Osteoblast (primary cell): ENCODE measurements at regions not wholly inside any gene's neighbourhood (a gene's known extent, or its start where the extent isn't known, plus 50 kb on each side); places are given as distances from the start of the nearest gene placed in this dataset.

Experiments used
- DNase-seq: peaks from one replicate; pipeline ENCODE4 v3.0.0; 2011; ENCODE audit warnings: low spot score, mixed read lengths; ENCODE audit not compliant: insufficient read length; ENCODE audit errors: missing footprints
- H2AFZ ChIP-seq: 2 replicates; pipeline ENCODE4 v1.6.0; 2011; ENCODE audit warnings: mild to moderate bottlenecking, low read length
- H3K27ac ChIP-seq: 2 replicates; pipeline ENCODE4 v1.5.1; 2011; ENCODE audit warnings: mild to moderate bottlenecking, low read depth, low read length, moderate library complexity
- H3K27me3 ChIP-seq: 2 replicates; pipeline ENCODE4 v1.6.0; 2012; ENCODE audit warnings: mild to moderate bottlenecking, control low read depth, inconsistent platforms, low read length, moderate library complexity; ENCODE audit not compliant: insufficient read depth
- H3K36me3 ChIP-seq: 2 replicates; pipeline ENCODE4 v1.5.1; 2011; ENCODE audit warnings: mild to moderate bottlenecking, low read length, control low read depth, moderate library complexity; ENCODE audit not compliant: insufficient read depth
- H3K4me1 ChIP-seq: 2 replicates; pipeline ENCODE4 v1.5.1; 2011; ENCODE audit warnings: mild to moderate bottlenecking, low read length, control low read depth, moderate library complexity; ENCODE audit not compliant: insufficient read depth
- H3K4me2 ChIP-seq: 2 replicates; pipeline ENCODE4 v1.6.0; 2011; ENCODE audit warnings: mild to moderate bottlenecking, low read length; ENCODE audit not compliant: insufficient read depth
- H3K4me3 ChIP-seq: fragments of 200-600 bp; sonication (generic); 3 replicates; pipeline ENCODE4 v1.5.1; 2012; ENCODE audit warnings: mild to moderate bottlenecking, low read length, inconsistent platforms; ENCODE audit not compliant: insufficient read depth
- H3K79me2 ChIP-seq: 2 replicates; pipeline ENCODE4 v1.6.0; 2012; ENCODE audit warnings: mild to moderate bottlenecking, low read length, control low read depth, inconsistent platforms; ENCODE audit not compliant: insufficient read depth
- H3K9me3 ChIP-seq: 2 replicates; pipeline ENCODE4 v1.5.1; 2011; ENCODE audit warnings: low read depth, low read length, control low read depth
- H4K20me1 ChIP-seq: 2 replicates; pipeline ENCODE4 v1.6.0; 2012; ENCODE audit warnings: mild to moderate bottlenecking, low read length, control low read depth; ENCODE audit not compliant: insufficient read depth
- TF ChIP-seq, protein P1 (sequence below): IDR thresholded peaks from 2 replicates; pipeline ENCODE4 v1.5.1; 2011; ENCODE audit warnings: mild to moderate bottlenecking, low read depth, low read length, moderate library complexity; ENCODE audit errors: extremely low read depth

DNA sequence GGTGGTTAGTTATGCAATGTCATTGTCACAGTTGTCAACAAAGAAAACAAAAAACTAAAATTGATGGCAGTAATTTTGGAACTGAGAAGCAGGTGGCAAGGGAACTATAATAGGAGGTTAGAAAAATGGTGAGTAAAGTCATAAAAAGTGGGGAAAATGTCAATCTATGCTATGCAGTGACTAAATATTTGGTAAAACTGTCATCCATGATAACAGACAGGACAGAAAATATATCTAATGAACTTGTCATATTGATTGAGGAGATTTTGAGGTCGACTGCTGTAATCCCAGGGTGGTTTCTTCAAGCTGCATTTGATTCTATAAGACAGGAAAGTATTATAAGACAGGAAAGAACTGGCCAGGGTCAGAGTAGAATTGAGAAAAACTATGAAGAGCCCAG lies 998.4 kb downstream of the IGSF11 start:
- TF ChIP-seq, protein P1, sequence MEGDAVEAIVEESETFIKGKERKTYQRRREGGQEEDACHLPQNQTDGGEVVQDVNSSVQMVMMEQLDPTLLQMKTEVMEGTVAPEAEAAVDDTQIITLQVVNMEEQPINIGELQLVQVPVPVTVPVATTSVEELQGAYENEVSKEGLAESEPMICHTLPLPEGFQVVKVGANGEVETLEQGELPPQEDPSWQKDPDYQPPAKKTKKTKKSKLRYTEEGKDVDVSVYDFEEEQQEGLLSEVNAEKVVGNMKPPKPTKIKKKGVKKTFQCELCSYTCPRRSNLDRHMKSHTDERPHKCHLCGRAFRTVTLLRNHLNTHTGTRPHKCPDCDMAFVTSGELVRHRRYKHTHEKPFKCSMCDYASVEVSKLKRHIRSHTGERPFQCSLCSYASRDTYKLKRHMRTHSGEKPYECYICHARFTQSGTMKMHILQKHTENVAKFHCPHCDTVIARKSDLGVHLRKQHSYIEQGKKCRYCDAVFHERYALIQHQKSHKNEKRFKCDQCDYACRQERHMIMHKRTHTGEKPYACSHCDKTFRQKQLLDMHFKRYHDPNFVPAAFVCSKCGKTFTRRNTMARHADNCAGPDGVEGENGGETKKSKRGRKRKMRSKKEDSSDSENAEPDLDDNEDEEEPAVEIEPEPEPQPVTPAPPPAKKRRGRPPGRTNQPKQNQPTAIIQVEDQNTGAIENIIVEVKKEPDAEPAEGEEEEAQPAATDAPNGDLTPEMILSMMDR: no peak
- Histone ChIP-seq H3K4me1 (no peaks in the 10 kb centered on the region), H3K79me2 (no peaks in the 10 kb centered on the region), H4K20me1 (no peaks in the 10 kb centered on the region), H3K9me3 (peaks cover 6% of the 10 kb centered on the region), H3K4me2 (no peak overlapping the region), H3K27ac (no peak overlapping the region), H2AFZ (no peak overlapping the region), H3K27me3 (no peaks in the 10 kb centered on the region), H3K4me3 (no peak overlapping the region), H3K36me3 (no peaks in the 10 kb centered on the region)
- no peak for DNase-seq

DNA sequence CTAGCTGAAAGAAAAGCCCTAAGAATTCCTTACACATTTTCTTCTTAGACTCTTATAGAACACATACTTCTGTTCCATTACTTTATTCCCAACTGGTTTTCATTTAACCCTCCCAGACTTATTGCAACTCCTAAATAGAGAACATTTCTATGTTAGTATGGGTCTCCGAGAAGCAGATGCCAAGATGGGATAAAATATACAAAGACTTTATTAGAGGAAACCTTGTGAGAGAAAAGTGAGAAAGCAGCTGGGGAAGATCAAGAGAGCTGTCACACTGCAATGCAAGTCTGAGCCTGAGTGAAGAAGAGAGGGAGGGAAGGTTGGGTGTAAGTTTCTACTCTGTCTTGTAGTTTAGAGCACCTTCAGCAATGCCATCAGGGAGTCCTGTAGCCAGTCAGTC lies 979.3 kb downstream of the IGSF11 start:
- no peaks in the 10 kb centered on the region for H3K4me1 ChIP-seq
- no peak overlapping the region for H3K4me3 ChIP-seq
- TF ChIP-seq, protein P1: no peak
- H3K36me3 ChIP-seq: no peaks in the 10 kb centered on the region
- no peaks in the 10 kb centered on the region for H3K27me3 ChIP-seq
- no peak for DNase-seq
- peaks cover 1% of the 10 kb centered on the region for H3K9me3 ChIP-seq
- no peaks in the 10 kb centered on the region for H4K20me1 ChIP-seq
- H3K4me2 ChIP-seq: no peak overlapping the region
- no peak overlapping the region for H2AFZ ChIP-seq
- no peak overlapping the region for H3K27ac ChIP-seq
- no peaks in the 10 kb centered on the region for H3K79me2 ChIP-seq

DNA sequence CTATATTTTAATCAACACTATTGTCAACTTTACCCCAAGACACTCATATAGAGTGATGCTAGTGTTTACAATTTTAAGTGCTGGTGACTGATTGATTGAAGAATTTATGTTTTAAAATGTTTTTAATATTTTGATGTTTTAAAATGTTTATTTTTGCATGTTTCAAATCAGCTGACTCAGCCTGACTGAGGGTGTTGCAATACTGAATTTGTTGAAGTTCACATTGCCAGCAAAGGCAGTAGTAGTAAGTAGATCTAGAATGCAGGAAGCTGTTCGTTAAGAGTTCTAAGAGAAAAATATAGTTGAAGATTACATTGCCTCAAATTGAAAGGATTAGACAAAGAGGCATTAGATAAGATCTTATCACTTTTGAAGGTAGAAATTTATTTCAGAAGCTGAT lies 977.6 kb downstream of the IGSF11 start:
- H3K79me2 ChIP-seq: no peaks in the 10 kb centered on the region
- H2AFZ ChIP-seq: no peak overlapping the region
- peaks cover 1% of the 10 kb centered on the region for H3K9me3 ChIP-seq
- no peak overlapping the region for H3K4me2 ChIP-seq
- no peak overlapping the region for H3K27ac ChIP-seq
- DNase-seq: no peak
- no peaks in the 10 kb centered on the region for H3K36me3 ChIP-seq
- no peak overlapping the region for H3K4me3 ChIP-seq
- H4K20me1 ChIP-seq: no peaks in the 10 kb centered on the region
- H3K4me1 ChIP-seq: no peaks in the 10 kb centered on the region
- TF ChIP-seq, protein P1: no peak
- no peaks in the 10 kb centered on the region for H3K27me3 ChIP-seq

DNA sequence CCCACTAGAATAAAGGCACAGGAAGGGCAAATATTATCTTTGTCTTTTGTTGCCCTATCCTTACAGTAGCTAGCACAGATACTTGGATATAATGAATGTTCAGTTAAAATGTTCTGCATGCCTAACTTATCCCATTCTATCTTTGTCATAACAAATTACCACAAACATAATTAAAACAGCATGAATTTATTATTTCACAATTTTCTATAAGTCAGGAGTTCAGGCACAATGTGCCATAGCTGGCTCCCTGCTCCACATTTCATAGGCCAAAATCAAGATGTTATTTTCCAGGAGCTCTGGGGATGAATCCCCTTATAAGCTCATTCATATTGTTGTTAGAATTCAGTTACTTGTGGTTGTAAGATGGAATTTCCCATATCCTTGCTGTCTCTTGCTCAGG lies 975.5 kb downstream of the IGSF11 start:
- Histone ChIP-seq H3K4me2 (no peak overlapping the region), H3K4me3 (no peak overlapping the region), H3K27ac (no peak overlapping the region), H3K36me3 (no peaks in the 10 kb centered on the region), H3K9me3 (peaks cover 1% of the 10 kb centered on the region), H4K20me1 (no peaks in the 10 kb centered on the region), H3K4me1 (no peaks in the 10 kb centered on the region), H3K27me3 (no peaks in the 10 kb centered on the region), H3K79me2 (no peaks in the 10 kb centered on the region), H2AFZ (no peak overlapping the region)
- DNase-seq: no peak
- TF ChIP-seq, protein P1: no peak
